KMS-11 (cell line): ENCODE measurements at regions not wholly inside any gene's neighbourhood (a gene's known extent, or its start where the extent isn't known, plus 50 kb on each side); places are given as distances from the start of the nearest gene placed in this dataset.

Experiments used
- H2AFZ ChIP-seq: fragments of 200-600 bp; sonication (generic); 2 replicates; pipeline ENCODE4 v1.6.1; 2016; ENCODE audit warnings: antibody characterized with exemption, mixed run types, low read depth
- H3K27ac ChIP-seq: fragments of 200-600 bp; sonication (generic); 2 replicates; pipeline ENCODE4 v1.6.1; 2016; ENCODE audit warnings: mild to moderate bottlenecking, mixed run types
- H3K27me3 ChIP-seq: fragments of 200-600 bp; sonication (generic); 2 replicates; pipeline ENCODE4 v1.6.1; 2017; ENCODE audit warnings: mild to moderate bottlenecking, low read depth, mixed run types, moderate library complexity; ENCODE audit not compliant: insufficient read depth
- H3K36me3 ChIP-seq: fragments of 200-600 bp; sonication (generic); 2 replicates; pipeline ENCODE4 v1.6.1; 2017; ENCODE audit warnings: mild to moderate bottlenecking, mixed run types; ENCODE audit not compliant: insufficient read depth
- H3K4me1 ChIP-seq: fragments of 200-600 bp; sonication (generic); 2 replicates; pipeline ENCODE4 v1.6.1; 2016; ENCODE audit warnings: mild to moderate bottlenecking, low read depth, mixed run types; ENCODE audit not compliant: poor library complexity, severe bottlenecking
- H3K4me2 ChIP-seq: fragments of 200-600 bp; sonication (generic); 2 replicates; pipeline ENCODE4 v1.7.0; 2016; ENCODE audit warnings: mild to moderate bottlenecking, mixed run types
- H3K4me3 ChIP-seq: fragments of 200-600 bp; sonication (generic); IDR thresholded peaks from 2 replicates; pipeline ENCODE4 v1.6.1; 2017; ENCODE audit warnings: low read depth, low read length, mixed read lengths; ENCODE audit not compliant: insufficient read depth
- H3K79me2 ChIP-seq: fragments of 200-600 bp; sonication (generic); 2 replicates; pipeline ENCODE4 v1.6.1; 2016; ENCODE audit warnings: low read depth, mixed run types; ENCODE audit not compliant: insufficient read depth
- H3K9ac ChIP-seq: fragments of 200-600 bp; sonication (generic); 2 replicates; pipeline ENCODE4 v1.6.1; 2016; ENCODE audit warnings: mild to moderate bottlenecking, mixed run types
- H4K20me1 ChIP-seq: fragments of 200-600 bp; sonication (generic); 2 replicates; pipeline ENCODE4 v1.6.1; 2016; ENCODE audit warnings: mild to moderate bottlenecking, mixed run types; ENCODE audit not compliant: insufficient read depth
- TF ChIP-seq, protein P1 (sequence below): fragments of 200-600 bp; sonication (generic); conservative IDR thresholded peaks from 2 replicates; pipeline ENCODE4 v1.6.1; 2017; ENCODE audit warnings: low read depth, mild to moderate bottlenecking, antibody characterized with exemption, low read length, moderate library complexity, mixed read lengths

DNA sequence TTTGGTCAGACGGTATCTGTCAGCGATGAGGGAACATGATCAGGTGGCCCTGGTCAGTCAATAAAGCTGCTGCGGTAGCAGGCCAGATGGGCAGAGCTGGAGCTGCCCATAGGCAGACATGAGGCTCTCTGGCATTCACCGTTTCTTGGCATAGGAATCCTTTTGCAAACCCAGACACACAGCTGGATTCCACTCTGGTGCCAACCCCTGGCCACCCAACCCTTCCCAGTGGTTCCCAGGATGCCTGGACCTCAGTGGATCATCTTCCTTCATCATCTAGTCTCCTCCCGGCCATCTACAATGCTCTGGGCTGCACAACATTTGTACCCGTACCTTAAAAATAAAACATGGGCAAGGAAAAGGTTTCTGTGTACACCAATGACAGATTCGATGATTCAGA, 68.3 kb upstream of the ACTRT2 start:
- H3K79me2 ChIP-seq = no peaks in the 10 kb centered on the region
- TF ChIP-seq, protein P1, sequence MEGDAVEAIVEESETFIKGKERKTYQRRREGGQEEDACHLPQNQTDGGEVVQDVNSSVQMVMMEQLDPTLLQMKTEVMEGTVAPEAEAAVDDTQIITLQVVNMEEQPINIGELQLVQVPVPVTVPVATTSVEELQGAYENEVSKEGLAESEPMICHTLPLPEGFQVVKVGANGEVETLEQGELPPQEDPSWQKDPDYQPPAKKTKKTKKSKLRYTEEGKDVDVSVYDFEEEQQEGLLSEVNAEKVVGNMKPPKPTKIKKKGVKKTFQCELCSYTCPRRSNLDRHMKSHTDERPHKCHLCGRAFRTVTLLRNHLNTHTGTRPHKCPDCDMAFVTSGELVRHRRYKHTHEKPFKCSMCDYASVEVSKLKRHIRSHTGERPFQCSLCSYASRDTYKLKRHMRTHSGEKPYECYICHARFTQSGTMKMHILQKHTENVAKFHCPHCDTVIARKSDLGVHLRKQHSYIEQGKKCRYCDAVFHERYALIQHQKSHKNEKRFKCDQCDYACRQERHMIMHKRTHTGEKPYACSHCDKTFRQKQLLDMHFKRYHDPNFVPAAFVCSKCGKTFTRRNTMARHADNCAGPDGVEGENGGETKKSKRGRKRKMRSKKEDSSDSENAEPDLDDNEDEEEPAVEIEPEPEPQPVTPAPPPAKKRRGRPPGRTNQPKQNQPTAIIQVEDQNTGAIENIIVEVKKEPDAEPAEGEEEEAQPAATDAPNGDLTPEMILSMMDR = no peak
- H2AFZ ChIP-seq = no peak overlapping the region
- no peak overlapping the region for H3K4me2 ChIP-seq
- no peaks in the 10 kb centered on the region for H3K36me3 ChIP-seq
- H3K4me1 ChIP-seq = no peaks in the 10 kb centered on the region
- no peak overlapping the region for H3K9ac ChIP-seq
- H3K27ac ChIP-seq = no peak overlapping the region
- H3K27me3 ChIP-seq = peaks cover 36% of the 10 kb centered on the region
- no peaks in the 10 kb centered on the region for H4K20me1 ChIP-seq
- H3K4me3 ChIP-seq = no peak overlapping the region

DNA sequence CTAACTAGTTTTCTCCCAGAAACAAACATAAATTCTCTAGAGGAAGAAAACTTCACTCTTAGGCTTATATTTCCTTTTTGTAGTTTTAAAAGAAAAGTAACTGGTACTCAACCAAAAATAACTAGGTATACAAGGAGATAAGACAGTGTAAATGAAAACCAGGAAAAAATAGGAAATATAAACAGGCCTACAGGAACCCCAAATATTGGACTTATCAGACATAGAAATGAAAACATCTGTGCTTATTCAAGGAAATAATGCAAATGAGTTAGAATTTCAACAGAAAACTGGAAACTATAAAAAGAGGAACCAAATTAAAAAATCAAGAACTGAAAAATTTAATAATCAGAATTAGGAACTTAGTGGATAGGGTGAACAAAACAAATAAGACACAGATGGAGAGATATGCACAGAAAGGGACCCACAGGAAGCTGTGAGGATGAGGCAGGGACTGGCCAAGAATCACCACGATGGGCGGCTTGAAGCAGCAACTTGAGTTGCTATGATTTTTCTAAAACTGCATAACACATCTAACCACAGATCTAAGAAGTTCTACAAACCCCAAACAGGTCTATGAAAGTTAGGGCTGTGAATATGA, 67.5 kb upstream of the ACTRT2 start:
- no peaks in the 10 kb centered on the region for H3K36me3 ChIP-seq
- H3K27me3 ChIP-seq = peaks cover 28% of the 10 kb centered on the region; the same call in 1 of the 2 replicates
- TF ChIP-seq, protein P1 = no peak
- H3K4me3 ChIP-seq = no peak overlapping the region
- H3K9ac ChIP-seq = no peak overlapping the region
- no peak overlapping the region for H3K4me2 ChIP-seq
- H3K4me1 ChIP-seq = no peaks in the 10 kb centered on the region
- H3K79me2 ChIP-seq = no peaks in the 10 kb centered on the region
- H4K20me1 ChIP-seq = no peaks in the 10 kb centered on the region
- H3K27ac ChIP-seq = no peak overlapping the region
- no peak overlapping the region for H2AFZ ChIP-seq

DNA sequence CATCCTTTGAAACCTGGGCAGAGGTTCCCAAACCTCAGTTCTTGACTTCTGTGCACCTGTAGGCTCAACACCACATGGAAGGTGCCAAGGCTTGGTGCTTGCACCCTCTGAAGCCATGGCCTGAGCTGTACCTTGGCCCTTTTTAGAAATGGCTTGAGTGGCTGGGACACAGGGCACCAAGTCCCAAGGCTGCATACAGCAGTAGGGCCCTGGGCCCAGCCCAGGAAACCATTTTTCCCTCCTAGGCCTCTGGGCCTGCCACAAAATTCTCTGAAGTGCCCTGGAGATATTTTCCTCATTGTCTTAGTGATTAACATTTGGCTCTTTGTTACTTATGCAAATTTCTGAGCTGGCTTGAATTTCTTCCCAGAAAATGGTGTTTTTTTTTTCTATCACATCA, 65.6 kb upstream of the ACTRT2 start:
- no peak overlapping the region for H3K4me2 ChIP-seq
- TF ChIP-seq, protein P1 = no peak
- H3K27me3 ChIP-seq = peaks cover 16% of the 10 kb centered on the region; the same call in 1 of the 2 replicates

DNA sequence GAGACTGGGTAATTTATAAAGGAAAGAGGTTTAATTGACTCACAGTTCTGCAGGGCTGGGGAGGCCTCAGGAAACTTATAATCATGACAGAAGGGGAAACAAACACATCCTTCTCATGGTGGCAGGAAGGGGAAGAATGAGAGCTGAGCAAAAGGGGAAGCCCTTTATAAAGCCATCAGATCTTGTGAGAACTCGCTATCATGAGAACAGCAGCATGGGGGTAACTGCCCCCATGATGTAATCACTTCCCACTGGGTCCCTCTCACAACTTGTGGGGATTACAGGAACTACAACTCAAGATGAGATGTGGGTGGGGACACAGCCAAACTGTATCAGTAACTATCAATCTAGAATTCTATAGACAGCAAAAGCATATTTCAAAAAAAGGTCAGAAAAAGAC, 64.7 kb upstream of the ACTRT2 start:
- Histone ChIP-seq H3K4me2 (no peak overlapping the region), H3K9ac (no peak overlapping the region), H3K4me3 (no peak overlapping the region), H3K27me3 (peaks cover 15% of the 10 kb centered on the region; the same call in 1 of the 2 replicates), H3K4me1 (no peaks in the 10 kb centered on the region), H4K20me1 (no peaks in the 10 kb centered on the region), H2AFZ (no peak overlapping the region), H3K79me2 (no peaks in the 10 kb centered on the region), H3K36me3 (no peaks in the 10 kb centered on the region), H3K27ac (no peak overlapping the region)
- TF ChIP-seq, protein P1 = no peak

More for the DNA sequence above, 65.6 kb upstream of the ACTRT2 start:
- no peak overlapping the region for H3K27ac ChIP-seq
- H3K4me1 ChIP-seq = no peaks in the 10 kb centered on the region
- H2AFZ ChIP-seq = no peak overlapping the region
- H4K20me1 ChIP-seq = no peaks in the 10 kb centered on the region
- H3K79me2 ChIP-seq = no peaks in the 10 kb centered on the region
- H3K4me3 ChIP-seq = no peak overlapping the region
- no peaks in the 10 kb centered on the region for H3K36me3 ChIP-seq
- no peak overlapping the region for H3K9ac ChIP-seq
